Suppressor macrophage (primary cell): ENCODE measurements at regions not wholly inside any gene's neighbourhood (a gene's known extent, or its start where the extent isn't known, plus 50 kb on each side); places are given as distances from the start of the nearest gene placed in this dataset.

Source experiments
- DNase-seq, 4 experiments: peaks; one replicate each; pipeline ENCODE4 v3.0.0-alpha.2; 2020 to 2022

GRCh38 chr13:97562962-97563361, 129.0 kb downstream of the RAP2A start:
- no peak for DNase-seq

DNA sequence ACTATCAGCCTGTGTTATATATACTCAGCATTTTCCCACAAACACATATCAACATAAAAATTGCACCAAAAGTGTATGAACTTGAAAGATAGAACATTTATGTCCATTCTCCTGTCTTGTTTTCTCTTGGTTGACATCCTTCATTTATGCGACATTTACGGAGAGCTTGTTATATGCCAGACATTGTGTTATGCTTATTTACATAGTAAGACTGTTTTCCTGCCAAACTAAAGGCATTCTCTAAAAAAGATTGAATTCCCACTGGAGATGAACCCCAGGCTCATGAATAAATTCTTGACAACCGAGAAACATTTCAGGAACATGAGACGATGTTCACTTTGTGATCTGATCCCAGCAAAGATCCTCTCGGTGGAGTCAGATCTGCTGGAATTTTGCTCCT, 131.0 kb downstream of the RAP2A start:
- DNase-seq: no peak

- DNase-seq: no peak
Measured at GRCh38 chr13:97565906-97566305, 131.9 kb downstream of the RAP2A start.

DNA sequence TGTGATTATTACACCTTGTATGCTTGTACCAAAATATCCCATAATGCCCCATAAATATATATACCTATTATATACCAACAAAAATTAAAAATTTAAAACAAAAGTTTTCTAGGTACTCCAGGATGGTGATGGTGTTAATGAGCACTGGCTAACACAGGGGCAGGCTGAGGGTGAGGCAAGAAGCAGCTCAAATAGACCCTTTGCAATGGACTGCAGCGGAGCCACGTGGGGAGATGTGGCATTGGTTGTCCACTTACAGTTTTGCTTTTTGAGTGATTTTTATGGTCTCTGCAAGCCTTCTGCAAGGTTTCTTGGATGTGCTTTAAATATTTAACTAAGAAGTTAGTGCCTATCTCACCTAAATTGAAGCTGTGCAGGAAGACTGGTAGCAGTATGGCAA, 132.9 kb downstream of the RAP2A start:
- no peak for DNase-seq

- peak; percentile 51 to 76 (median 70) for DNase-seq
Measured at GRCh38 chr13:97567510-97568243, 133.7 kb downstream of the RAP2A start.

- no peak for DNase-seq
Measured at GRCh38 chr13:97568850-97569249, 134.9 kb downstream of the RAP2A start.

GRCh38 chr13:97569841-97570240, 135.9 kb downstream of the RAP2A start:
- no peak for DNase-seq

GRCh38 chr13:97570442-97570841, 136.5 kb downstream of the RAP2A start:
- no peak for DNase-seq

DNA sequence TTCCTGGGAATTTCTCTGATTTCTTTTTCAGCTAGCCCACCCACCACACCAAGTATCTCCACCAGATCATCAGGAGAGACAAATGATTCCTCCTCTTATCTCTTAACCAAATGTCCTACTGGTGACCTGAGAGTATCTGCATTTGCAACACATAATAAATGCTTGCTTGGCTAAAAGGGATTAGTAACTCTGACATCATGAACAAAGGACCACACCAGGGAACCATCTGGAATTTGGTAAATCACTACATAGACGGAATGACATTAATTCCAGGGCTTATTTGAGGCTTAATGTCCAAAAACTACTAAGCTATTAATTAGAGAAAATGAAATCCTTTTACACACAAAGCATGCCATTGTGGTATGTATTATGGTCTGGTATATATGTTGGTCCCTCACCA, 139.0 kb downstream of the RAP2A start:
- DNase-seq: no peak

GRCh38 chr13:97574926-97575325, 141.0 kb downstream of the RAP2A start:
- DNase-seq: peak; percentile 10 to 58 (median 43)

GRCh38 chr13:97577026-97577425, 143.1 kb downstream of the RAP2A start:
- no peak for DNase-seq

- DNase-seq: peak; percentile 10 to 46 (median 26)
Measured at GRCh38 chr13:97582170-97582569, 148.2 kb downstream of the RAP2A start.

- DNase-seq: no peak
Measured at GRCh38 chr13:97583907-97584497, 150.0 kb downstream of the RAP2A start.

DNA sequence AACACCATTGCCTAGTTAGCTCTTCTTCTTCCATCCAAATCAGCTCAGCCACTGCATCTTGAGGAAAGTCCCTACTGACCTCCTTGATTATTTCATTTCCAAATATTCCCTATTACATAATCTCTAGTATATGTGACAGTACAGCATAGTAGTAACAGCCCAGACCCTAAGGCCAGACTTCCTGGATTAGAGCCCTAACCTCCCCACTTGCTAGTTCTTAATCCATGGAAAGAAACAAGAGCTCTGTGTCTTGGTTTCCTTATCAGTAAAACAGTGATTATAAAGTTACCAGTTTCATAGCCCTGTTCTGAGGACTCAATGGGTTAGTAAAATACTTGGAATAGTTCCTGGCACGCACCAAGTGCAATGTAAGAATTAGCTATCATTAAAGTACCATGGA, 153.0 kb downstream of the RAP2A start:
- DNase-seq: no peak

DNA sequence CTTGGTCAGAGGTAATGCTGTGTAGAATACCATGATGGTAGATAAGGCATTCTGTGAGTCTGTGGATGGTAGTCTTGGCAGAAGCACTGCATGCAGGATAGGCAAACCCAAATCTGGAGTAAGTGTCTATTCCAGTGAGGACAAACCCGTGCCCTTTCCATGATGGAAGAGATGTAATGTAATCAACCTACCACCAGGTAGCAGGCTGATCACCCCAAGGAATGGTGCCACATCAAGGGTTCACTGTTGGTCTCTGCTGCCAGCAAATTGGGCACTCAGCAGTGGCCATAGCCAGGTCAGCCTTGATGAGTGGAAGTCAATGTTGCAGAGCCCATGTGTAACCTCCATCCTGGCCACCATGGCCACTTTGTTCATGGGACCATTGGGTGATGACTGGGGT, 155.0 kb downstream of the RAP2A start:
- DNase-seq: no peak

DNA sequence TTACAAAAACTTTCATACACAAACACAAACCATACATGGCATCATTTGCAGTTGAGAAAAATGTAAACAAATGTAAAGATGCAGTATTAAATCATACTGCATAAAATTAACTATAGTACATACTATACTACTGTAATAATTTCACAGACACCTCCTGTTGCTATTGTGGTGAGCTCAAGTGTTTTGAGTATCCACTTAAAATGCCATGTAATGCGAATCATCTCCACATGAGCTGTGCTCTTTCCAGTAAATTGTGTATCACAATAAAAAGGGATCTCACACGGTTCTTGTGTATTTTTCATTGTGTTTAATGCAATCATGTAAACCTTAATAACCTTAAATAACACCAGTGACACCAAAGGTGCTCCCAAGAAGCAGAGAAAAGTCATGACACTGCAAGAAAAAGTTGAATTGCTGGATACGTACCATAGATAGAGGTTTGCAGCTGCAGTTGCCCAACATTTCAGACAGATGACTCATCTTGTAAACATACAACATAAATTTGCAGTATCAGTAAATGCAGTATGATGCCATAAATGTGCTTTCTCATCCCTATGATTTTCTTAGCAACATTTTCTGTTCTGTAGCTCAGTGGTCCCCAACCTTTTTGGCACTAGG, 166.6 kb downstream of the RAP2A start:
- peak in 1 of 4 experiments; percentile 1 for DNase-seq

GRCh38 chr13:97615266-97615665, 181.3 kb downstream of the RAP2A start:
- DNase-seq: no peak

GRCh38 chr13:97616385-97616784, 182.4 kb downstream of the RAP2A start:
- DNase-seq: no peak

DNA sequence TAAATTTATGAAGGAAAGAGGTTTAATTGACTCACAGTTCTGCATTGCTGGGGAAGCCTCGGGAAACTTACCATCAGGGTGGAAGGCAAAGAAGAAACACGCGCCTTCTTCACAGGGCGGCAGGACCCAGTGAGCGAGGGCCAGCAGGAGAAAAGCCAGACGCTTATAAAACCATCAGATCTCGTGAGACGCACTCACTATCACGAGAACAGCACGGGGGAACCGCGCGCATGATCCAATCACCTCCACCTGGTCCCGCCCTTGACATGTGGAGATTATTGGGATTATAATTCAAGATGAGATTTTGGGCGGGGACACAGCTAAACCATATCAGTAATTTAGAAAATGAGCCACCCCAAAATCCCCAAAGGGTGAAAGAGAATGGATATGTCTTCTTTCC, 187.1 kb downstream of the RAP2A start:
- no peak for DNase-seq

DNA sequence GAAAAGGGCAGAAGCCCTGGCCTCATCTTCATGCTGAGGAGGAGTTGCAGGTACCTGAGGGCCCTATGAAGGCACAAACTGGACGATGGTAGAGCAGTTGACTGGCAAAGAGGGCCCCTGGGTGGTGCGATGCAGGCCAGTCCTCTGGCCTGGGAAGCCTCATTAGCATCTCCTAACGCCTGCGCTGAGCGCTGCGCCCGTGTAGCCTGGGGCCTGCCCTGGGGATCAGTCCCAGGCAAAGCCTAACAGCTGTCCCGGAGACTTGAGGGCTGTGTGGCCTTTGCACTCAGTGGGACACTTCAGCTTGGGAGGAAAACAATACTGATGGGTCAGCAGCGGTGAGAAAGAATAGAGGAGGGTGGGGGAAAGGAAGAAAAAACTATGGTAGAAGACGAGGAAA, 187.7 kb downstream of the RAP2A start:
- DNase-seq: no peak

- DNase-seq: no peak
Measured at GRCh38 chr13:97627566-97627965, 193.6 kb downstream of the RAP2A start.

- DNase-seq: no peak
Measured at GRCh38 chr13:97629601-97630272, 195.8 kb downstream of the RAP2A start.

DNA sequence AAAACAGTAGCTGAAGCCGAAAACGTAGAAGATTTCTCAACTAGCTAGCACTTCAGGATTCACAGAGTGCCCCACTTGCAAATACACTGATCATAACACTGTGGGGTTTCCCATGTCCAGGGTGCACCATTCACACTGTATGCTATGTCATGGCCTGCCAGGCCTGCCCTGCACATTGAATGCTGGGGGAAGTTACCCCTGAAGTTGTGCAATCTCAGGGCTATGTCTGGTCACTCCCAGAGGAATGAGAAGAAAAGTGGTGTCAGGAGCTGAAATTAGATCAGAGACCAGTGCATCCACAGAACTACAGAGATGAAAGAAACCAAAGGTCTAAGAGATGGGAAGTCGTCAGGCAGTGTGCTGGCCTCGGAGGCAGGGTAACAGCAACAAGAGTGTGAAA, 196.8 kb downstream of the RAP2A start:
- DNase-seq: no peak

DNA sequence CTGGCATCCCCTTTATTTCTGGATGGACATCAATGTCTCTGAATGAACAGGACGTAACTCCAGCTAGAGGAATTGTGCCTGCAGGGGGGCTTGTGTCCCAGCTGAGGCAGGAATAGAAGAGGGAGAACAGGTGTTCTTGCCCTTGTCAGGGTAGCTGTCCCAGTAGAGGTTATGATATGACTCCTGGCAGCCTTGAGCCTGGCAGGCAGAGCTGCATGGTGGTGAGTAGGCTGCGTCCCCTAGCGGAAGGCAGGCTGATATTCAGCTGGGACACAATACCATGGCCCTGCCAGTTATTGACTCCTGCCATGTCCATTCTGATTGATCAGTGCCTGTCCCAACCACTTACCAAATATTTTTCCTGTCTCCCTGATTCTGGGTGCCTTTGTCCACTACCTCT, 197.2 kb downstream of the RAP2A start:
- no peak for DNase-seq
